GM12874 (cell line): ENCODE measurements at regions not wholly inside any gene's neighbourhood (a gene's known extent, or its start where the extent isn't known, plus 50 kb on each side); places are given as distances from the start of the nearest gene placed in this dataset.

Source experiments
- CTCF ChIP-seq: IDR thresholded peaks from 2 replicates; pipeline ENCODE4 v1.5.1; 2011; ENCODE audit warnings: low read depth, mild to moderate bottlenecking, control low read depth, low read length, moderate library complexity; ENCODE audit not compliant: insufficient read depth

DNA sequence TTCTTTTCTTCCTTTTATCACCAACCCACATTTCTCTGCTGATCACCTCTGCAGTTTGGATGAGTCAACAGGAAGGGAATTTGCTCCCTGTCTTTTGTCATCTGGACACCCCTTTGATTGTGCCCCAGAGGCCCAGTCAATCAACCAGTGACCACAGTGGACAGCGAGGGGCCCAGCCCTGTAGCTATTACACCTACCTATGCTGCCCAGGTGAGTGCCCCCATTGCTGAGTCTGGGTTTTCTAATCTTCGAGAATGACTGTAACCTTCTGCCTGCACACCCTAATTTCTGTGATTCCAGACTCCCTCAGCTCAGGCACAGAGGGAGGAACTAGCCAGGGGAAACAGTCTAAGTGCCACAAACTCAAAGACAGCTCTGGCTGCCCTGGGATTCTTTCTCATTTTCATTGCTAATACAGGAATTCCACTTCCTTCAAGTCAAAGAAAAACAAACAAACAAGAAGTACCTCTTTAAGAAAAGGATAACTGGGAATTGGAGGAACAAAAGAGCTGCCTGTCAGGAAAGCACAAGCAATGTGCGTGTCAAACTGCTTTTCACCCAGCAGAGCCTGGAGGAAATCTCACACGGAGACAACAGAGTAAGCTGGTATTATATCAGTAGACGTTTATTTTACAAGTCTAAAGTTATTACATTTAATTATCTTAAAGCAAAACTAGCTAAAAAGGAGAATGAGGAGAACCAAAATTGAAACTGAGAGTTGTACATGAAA, 311.1 kb downstream of the AJAP1 start:
- TF ChIP-seq CTCF: no peak

DNA sequence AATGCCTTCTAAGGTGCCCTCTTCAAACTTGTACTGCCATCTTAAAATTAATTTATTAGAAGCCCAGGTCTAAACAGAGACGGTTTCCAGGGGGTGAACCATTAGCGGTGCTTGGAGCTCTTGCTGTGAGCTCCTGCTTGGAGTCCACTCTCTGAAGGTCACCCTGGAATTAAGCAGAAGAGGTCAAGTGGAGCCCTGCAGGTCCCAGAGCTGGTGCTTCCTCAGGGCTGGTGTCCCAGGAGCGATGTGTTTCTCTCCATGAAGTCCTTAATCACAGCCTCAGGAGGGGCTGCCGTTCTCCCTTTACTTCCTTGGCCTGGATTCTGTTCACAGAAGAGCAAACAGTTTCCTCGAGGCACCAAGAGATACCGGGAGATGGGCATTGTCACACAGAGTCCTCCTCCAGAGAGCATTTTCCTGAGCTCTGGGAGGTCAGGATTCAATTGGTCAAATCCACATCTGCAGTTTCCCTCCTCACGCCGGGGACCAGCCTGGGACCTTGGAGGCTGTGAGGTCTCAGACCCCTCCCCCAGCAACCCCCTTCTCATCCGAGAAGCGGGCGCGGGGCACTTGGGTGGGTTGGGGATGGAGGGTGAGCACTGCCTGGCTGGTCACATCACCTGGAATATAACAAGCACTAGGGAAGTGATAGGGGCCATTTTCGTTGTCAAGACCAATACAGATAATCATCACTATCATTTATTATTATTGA, 310.4 kb downstream of the AJAP1 start:
- TF ChIP-seq CTCF: no peak

- no peak for TF ChIP-seq CTCF
These were observed 308.8 kb downstream of the AJAP1 start for GRCh38 chr1:4963251-4963650.

DNA sequence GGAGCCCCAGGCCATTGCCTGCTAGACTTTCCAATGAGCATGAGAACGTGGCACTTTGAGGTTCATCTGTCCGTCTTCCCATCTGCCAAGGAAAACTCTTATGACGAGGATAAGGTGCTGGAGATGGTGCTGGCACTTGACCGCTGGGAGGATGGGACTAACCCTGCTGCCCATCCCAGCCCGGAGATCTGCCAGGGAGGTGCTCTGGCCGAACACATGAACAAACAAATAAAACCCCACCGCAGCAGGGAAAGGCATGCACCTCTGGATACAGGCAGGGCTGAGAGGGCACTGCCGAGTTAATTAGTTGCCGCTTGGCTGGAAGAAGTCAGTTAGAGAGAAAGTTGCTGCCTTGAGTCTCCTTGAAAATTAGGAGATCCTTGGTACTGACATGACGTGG, 308.4 kb downstream of the AJAP1 start:
- no peak for TF ChIP-seq CTCF

GRCh38 chr1:4961935-4962645, 307.7 kb downstream of the AJAP1 start:
- no peak for TF ChIP-seq CTCF

DNA sequence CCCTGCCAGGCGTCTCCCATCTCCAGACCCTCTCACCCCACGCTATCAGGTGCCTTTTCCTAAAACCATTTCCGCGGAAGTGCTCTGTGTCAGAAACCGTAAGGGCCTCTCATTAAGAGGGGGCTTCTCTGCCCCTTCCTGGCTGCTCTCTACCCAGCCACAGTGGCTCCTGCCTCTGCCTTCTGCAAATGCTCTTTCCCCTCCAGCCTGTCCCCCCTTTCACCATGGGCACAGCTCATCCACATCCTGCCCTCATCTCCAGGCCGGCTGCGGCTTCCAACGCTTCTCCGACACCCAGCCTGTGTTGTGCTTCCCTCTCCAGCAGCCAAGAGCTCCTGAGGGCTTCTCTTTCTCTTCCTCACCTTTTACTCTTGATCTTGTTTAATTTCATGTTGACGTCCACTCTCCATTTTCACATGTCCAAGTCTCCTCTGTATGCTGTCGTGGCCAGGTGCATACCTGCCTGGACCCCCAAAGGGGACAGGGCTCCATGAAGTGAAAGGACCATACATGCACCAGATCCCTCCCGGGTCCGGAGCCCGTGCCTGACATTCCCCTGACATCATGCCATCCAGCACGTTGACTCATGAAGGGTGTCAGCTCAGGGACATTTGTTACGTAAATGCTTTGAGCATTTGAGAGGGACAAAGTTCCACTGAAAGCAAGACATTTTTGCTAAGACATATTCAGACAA, 306.5 kb downstream of the AJAP1 start:
- TF ChIP-seq CTCF: no peak

DNA sequence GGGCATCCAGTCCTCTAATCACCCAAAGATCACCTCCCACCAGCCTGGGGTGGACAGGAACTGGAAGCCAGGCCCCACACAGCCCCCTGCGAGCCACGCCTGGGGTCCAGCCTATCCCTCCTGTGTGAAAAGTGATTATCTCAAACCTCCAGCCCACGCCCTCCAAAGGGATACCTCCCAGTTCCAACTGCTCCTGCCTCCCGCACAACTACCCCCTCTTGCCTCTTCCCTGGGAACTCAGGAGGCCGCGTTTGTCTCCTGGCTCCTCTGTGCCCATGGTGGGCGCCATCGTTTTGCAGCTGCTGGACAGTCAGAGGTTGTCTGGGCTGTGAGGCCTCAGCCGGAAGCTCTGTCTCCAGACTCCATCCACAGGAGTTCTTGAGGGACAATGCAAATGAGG, 305.9 kb downstream of the AJAP1 start:
- TF ChIP-seq CTCF: no peak
